ENCODE measurements at regions not wholly inside any gene's neighbourhood (a gene's known extent, or its start where the extent isn't known, plus 50 kb on each side); places are given as distances from the start of the nearest gene placed in this dataset.
"Not testable (repeated sequence)": the region's sequence is repeated elsewhere in the genome, so short reads cannot be mapped to it uniquely, and the experiment has no call there.

DNA sequence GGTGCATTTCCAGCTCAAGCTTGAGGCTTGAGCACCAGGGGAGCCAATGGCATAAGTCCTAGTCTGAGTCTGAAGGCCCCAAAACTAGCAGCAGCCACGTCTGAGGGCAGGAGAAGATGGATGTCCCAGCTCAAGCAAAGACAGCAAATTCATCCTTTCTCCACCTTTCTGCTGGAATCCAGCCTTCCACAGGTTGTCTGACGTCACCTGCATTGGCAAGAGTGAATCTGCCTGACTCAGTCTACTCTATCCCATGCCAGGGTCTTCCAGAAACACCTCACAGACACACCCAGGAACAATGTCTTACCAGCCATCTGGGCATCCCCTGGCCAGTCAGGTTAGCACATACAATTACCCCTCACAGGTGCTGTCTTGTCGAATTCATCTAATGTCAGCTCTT is 76.2 kb upstream of the SOX11 start:
- peaks cover 3% of the 10 kb centered on the region for H3K36me3 Mint-ChIP-seq (ENCODE audit: low read depth)
- TF ChIP-seq, protein P1, sequence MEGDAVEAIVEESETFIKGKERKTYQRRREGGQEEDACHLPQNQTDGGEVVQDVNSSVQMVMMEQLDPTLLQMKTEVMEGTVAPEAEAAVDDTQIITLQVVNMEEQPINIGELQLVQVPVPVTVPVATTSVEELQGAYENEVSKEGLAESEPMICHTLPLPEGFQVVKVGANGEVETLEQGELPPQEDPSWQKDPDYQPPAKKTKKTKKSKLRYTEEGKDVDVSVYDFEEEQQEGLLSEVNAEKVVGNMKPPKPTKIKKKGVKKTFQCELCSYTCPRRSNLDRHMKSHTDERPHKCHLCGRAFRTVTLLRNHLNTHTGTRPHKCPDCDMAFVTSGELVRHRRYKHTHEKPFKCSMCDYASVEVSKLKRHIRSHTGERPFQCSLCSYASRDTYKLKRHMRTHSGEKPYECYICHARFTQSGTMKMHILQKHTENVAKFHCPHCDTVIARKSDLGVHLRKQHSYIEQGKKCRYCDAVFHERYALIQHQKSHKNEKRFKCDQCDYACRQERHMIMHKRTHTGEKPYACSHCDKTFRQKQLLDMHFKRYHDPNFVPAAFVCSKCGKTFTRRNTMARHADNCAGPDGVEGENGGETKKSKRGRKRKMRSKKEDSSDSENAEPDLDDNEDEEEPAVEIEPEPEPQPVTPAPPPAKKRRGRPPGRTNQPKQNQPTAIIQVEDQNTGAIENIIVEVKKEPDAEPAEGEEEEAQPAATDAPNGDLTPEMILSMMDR (conservative IDR thresholded peaks at IDR 0.05): no peak
- DNase-seq (ENCODE audit: low read depth, low spot score): no peak
- no peak overlapping the region for H3K4me3 Mint-ChIP-seq
- H3K9me3 Mint-ChIP-seq: no peaks in the 10 kb centered on the region
- H3K27ac Mint-ChIP-seq (ENCODE audit: unreplicated experiment): no peak overlapping the region
- no peaks in the 10 kb centered on the region for H3K4me1 Mint-ChIP-seq
- H3K27me3 Mint-ChIP-seq (ENCODE audit: low read depth): no peaks in the 10 kb centered on the region

GRCh38 chr2:5617358-5617757 is 74.8 kb upstream of the SOX11 start:
- peaks cover 3% of the 10 kb centered on the region for H3K4me1 Mint-ChIP-seq
- no peaks in the 10 kb centered on the region for H3K27me3 Mint-ChIP-seq (ENCODE audit: low read depth)
- no peak for DNase-seq (ENCODE audit: low read depth, low spot score)
- no peak overlapping the region for H3K4me3 Mint-ChIP-seq
- H3K9me3 Mint-ChIP-seq: peaks cover 2% of the 10 kb centered on the region
- TF ChIP-seq, protein P1 (conservative IDR thresholded peaks at IDR 0.05): no peak
- H3K27ac Mint-ChIP-seq (ENCODE audit: unreplicated experiment): no peak overlapping the region
- peaks cover 3% of the 10 kb centered on the region for H3K36me3 Mint-ChIP-seq (ENCODE audit: low read depth)

DNA sequence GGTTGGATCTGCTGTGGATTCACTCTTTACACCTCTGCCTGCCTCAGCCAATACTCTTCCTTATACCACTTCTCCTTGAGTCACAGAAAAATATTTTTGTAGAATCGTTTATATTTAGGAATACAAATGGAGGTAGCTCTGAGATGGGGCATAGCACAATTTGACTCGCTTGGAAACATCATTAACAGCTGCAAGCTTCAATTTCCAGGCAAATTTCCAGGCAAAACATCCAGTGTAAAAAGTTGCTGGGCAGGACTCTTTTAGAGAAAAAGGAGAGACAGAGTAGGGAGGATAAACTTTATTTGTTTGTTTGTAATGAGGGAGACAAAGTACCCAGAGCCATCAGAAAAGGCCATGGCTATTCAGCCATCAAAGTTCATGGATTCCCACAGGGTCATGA is 74.4 kb upstream of the SOX11 start:
- TF ChIP-seq, protein P1 (conservative IDR thresholded peaks at IDR 0.05): no peak
- H3K27ac Mint-ChIP-seq (ENCODE audit: unreplicated experiment): no peak overlapping the region
- H3K27me3 Mint-ChIP-seq (ENCODE audit: low read depth): no peaks in the 10 kb centered on the region
- H3K4me1 Mint-ChIP-seq: peaks cover 5% of the 10 kb centered on the region
- peaks cover 6% of the 10 kb centered on the region for H3K9me3 Mint-ChIP-seq
- no peak for DNase-seq (ENCODE audit: low read depth, low spot score)
- peaks cover 3% of the 10 kb centered on the region for H3K36me3 Mint-ChIP-seq (ENCODE audit: low read depth)
- H3K4me3 Mint-ChIP-seq: no peak overlapping the region

DNA sequence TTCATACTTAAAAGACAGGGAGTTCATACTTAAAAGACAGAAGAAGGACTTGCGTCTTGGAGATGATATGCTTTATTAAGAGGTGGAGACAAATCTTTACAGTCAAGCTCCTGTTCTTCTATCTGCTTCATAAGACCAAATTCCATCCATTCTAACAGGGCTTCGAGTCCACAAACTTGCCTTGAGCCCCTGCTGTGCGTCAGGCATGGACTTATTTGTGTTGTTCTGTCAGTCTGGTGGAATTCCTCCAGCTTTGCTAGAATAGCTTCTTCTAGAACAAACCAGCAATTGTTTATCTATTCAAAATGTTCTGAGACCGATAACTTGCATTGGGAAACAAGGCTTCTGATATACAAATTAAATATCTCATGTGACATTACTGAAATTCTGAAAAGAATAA is 73.9 kb upstream of the SOX11 start:
- H3K36me3 Mint-ChIP-seq (ENCODE audit: low read depth): peaks cover 3% of the 10 kb centered on the region
- H3K27ac Mint-ChIP-seq (ENCODE audit: unreplicated experiment): no peak overlapping the region
- peaks cover 5% of the 10 kb centered on the region for H3K4me1 Mint-ChIP-seq
- H3K9me3 Mint-ChIP-seq: peaks cover 6% of the 10 kb centered on the region
- TF ChIP-seq, protein P1 (conservative IDR thresholded peaks at IDR 0.05): no peak
- DNase-seq (ENCODE audit: low read depth, low spot score): no peak
- H3K4me3 Mint-ChIP-seq: no peak overlapping the region
- no peaks in the 10 kb centered on the region for H3K27me3 Mint-ChIP-seq (ENCODE audit: low read depth)

GRCh38 chr2:5625556-5626065 is 66.6 kb upstream of the SOX11 start:
- H3K27me3 Mint-ChIP-seq (ENCODE audit: low read depth); H3K27ac Mint-ChIP-seq (ENCODE audit: unreplicated experiment); H3K4me3 Mint-ChIP-seq; H3K36me3 Mint-ChIP-seq (ENCODE audit: low read depth); H3K9me3 Mint-ChIP-seq; DNase-seq (ENCODE audit: low read depth, low spot score): not testable (repeated sequence)
- TF ChIP-seq, protein P1 (conservative IDR thresholded peaks at IDR 0.05): peak; percentile 15
- peaks cover 15% of the 10 kb centered on the region for H3K4me1 Mint-ChIP-seq

GRCh38 chr2:5628484-5628883 is 63.7 kb upstream of the SOX11 start:
- not testable (repeated sequence) for DNase-seq (ENCODE audit: low read depth, low spot score); H3K27me3 Mint-ChIP-seq (ENCODE audit: low read depth); H3K27ac Mint-ChIP-seq (ENCODE audit: unreplicated experiment); H3K4me1 Mint-ChIP-seq; H3K4me3 Mint-ChIP-seq; H3K36me3 Mint-ChIP-seq (ENCODE audit: low read depth); H3K9me3 Mint-ChIP-seq

GRCh38 chr2:5629510-5629909 is 62.7 kb upstream of the SOX11 start:
- not testable (repeated sequence) for DNase-seq (ENCODE audit: low read depth, low spot score); H3K9me3 Mint-ChIP-seq; H3K36me3 Mint-ChIP-seq (ENCODE audit: low read depth); H3K4me1 Mint-ChIP-seq; H3K4me3 Mint-ChIP-seq; H3K27me3 Mint-ChIP-seq (ENCODE audit: low read depth)
- H3K27ac Mint-ChIP-seq (ENCODE audit: unreplicated experiment): peak overlapping the region; percentile 72

GRCh38 chr2:5637051-5637450 is 55.1 kb upstream of the SOX11 start:
- not testable (repeated sequence) for H3K27me3 Mint-ChIP-seq (ENCODE audit: low read depth); H3K4me3 Mint-ChIP-seq; DNase-seq (ENCODE audit: low read depth, low spot score); H3K36me3 Mint-ChIP-seq (ENCODE audit: low read depth); H3K27ac Mint-ChIP-seq (ENCODE audit: unreplicated experiment); H3K9me3 Mint-ChIP-seq; H3K4me1 Mint-ChIP-seq

All from neural crest cell (in vitro differentiated cells).